Fibroblast of skin of scalp (primary cell): ENCODE measurements at regions not wholly inside any gene's neighbourhood (a gene's known extent, or its start where the extent isn't known, plus 50 kb on each side); places are given as distances from the start of the nearest gene placed in this dataset.

ENCODE experiments used
- DNase-seq: peaks from one replicate; pipeline ENCODE4 v3.0.0-alpha.2; 2013

GRCh38 chrX:143171703-143172102 lies 146.0 kb downstream of the SPANXN4 start:
- no peak for DNase-seq

GRCh38 chrX:143165778-143166177 lies 140.1 kb downstream of the SPANXN4 start:
- no peak for DNase-seq

- DNase-seq = no peak
Observed at GRCh38 chrX:143139681-143140080, 114.0 kb downstream of the SPANXN4 start.

GRCh38 chrX:143121477-143121876 lies 95.7 kb downstream of the SPANXN4 start:
- DNase-seq = no peak

GRCh38 chrX:143115466-143115865 lies 89.7 kb downstream of the SPANXN4 start:
- DNase-seq = no peak

- no peak for DNase-seq
Observed at GRCh38 chrX:143095816-143096215, 70.1 kb downstream of the SPANXN4 start.

- DNase-seq = no peak
Observed at GRCh38 chrX:143095321-143095720, 69.6 kb downstream of the SPANXN4 start.

GRCh38 chrX:143094417-143095023 lies 68.8 kb downstream of the SPANXN4 start:
- no peak for DNase-seq
